DND-41 (cell line): ENCODE measurements at regions not wholly inside any gene's neighbourhood (a gene's known extent, or its start where the extent isn't known, plus 50 kb on each side); places are given as distances from the start of the nearest gene placed in this dataset.
"Not testable (repeated sequence)": the region's sequence is repeated elsewhere in the genome, so short reads cannot be mapped to it uniquely, and the experiment has no call there.

ENCODE experiments used
- ATAC-seq: fragments of 200-7000 bp; cut with Tn5 transposase; 3 replicates; pipeline ENCODE4 v1.9.1; 2021; ENCODE audit warnings: low read depth; ENCODE audit not compliant: insufficient read depth
- DNase-seq: peaks from one replicate; pipeline ENCODE4 v3.0.0-alpha.2; 2020
- H2AFZ ChIP-seq: 2 replicates; pipeline ENCODE4 v1.6.0; 2012; ENCODE audit warnings: low read depth, low read length
- H3K27ac ChIP-seq: 2 replicates; pipeline ENCODE4 v1.5.1; 2012; ENCODE audit warnings: low read length, inconsistent platforms
- H3K27me3 ChIP-seq: fragments of 200-600 bp; sonication (generic); 2 replicates; pipeline ENCODE4 v1.6.0; 2012; ENCODE audit warnings: low read length, mild to moderate bottlenecking, inconsistent platforms; ENCODE audit not compliant: insufficient read depth, poor library complexity
- H3K36me3 ChIP-seq: 2 replicates; pipeline ENCODE4 v1.5.1; 2012; ENCODE audit warnings: low read length, inconsistent platforms; ENCODE audit not compliant: insufficient read depth
- H3K4me1 ChIP-seq: 2 replicates; pipeline ENCODE4 v1.5.1; 2012; ENCODE audit warnings: mild to moderate bottlenecking, low read length; ENCODE audit not compliant: insufficient read depth
- H3K4me2 ChIP-seq: 2 replicates; pipeline ENCODE4 v1.6.0; 2012; ENCODE audit warnings: mild to moderate bottlenecking, moderate library complexity, low read length, inconsistent platforms; ENCODE audit not compliant: insufficient read depth
- H3K4me3 ChIP-seq, 2 experiments: fragments of 200-600 bp in 1 of 2; shearing (Covaris generic) in 1 of 2; 2 replicates each; pipeline ENCODE4 v1.5.1; 2012 to 2016; ENCODE audit warnings: inconsistent platforms in 2 of 2, low read length in 2 of 2, mild to moderate bottlenecking in 2 of 2, low read depth in 1 of 2, moderate library complexity in 1 of 2
- H3K79me2 ChIP-seq: 2 replicates; pipeline ENCODE4 v1.6.0; 2012; ENCODE audit warnings: low read length, inconsistent platforms; ENCODE audit not compliant: insufficient read depth
- H3K9ac ChIP-seq: 2 replicates; pipeline ENCODE4 v1.6.0; 2012; ENCODE audit warnings: low read depth, mild to moderate bottlenecking, inconsistent platforms, low read length, moderate library complexity
- H3K9me3 ChIP-seq: 2 replicates; pipeline ENCODE4 v1.5.1; 2012; ENCODE audit warnings: low read length, moderate library complexity, mild to moderate bottlenecking, inconsistent platforms; ENCODE audit not compliant: insufficient read depth, severe bottlenecking
- H4K20me1 ChIP-seq: 2 replicates; pipeline ENCODE4 v1.6.0; 2012; ENCODE audit warnings: low read length; ENCODE audit not compliant: insufficient read depth
- EZH2 ChIP-seq: IDR thresholded peaks from 3 replicates; pipeline ENCODE4 v1.6.1; 2012; ENCODE audit warnings: borderline replicate concordance, low read depth, mild to moderate bottlenecking, moderate library complexity, low read length, inconsistent platforms; ENCODE audit not compliant: severe bottlenecking
- TF ChIP-seq, protein P1 (sequence below): IDR thresholded peaks from 2 replicates; pipeline ENCODE4 v1.5.1; 2012; ENCODE audit warnings: borderline replicate concordance, low read length, moderate library complexity, mild to moderate bottlenecking; ENCODE audit not compliant: poor library complexity, severe bottlenecking; ENCODE audit errors: extremely low read depth

DNA sequence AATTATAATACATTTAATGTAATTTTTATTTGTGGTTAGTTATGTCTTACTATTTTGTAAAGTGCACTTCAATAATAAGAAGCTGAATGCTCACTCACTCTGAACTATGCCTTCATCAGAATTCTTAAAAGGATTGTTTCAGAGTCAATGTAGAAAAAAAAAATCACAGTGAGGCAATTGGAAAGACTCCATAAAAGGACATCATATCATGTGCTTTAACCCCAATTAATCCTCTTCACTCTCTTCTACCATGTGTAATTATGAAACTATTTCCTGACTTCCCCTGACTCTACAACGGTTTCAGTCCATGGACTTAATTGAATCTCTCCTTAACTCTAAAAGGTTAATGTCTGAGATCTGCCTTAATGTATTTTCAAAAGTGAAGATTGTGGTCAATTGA is 250.4 kb upstream of the ALG10 start:
- TF ChIP-seq EZH2 = no peak
- TF ChIP-seq, protein P1, sequence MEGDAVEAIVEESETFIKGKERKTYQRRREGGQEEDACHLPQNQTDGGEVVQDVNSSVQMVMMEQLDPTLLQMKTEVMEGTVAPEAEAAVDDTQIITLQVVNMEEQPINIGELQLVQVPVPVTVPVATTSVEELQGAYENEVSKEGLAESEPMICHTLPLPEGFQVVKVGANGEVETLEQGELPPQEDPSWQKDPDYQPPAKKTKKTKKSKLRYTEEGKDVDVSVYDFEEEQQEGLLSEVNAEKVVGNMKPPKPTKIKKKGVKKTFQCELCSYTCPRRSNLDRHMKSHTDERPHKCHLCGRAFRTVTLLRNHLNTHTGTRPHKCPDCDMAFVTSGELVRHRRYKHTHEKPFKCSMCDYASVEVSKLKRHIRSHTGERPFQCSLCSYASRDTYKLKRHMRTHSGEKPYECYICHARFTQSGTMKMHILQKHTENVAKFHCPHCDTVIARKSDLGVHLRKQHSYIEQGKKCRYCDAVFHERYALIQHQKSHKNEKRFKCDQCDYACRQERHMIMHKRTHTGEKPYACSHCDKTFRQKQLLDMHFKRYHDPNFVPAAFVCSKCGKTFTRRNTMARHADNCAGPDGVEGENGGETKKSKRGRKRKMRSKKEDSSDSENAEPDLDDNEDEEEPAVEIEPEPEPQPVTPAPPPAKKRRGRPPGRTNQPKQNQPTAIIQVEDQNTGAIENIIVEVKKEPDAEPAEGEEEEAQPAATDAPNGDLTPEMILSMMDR = no peak
- no peaks in the 10 kb centered on the region for H3K9me3 ChIP-seq
- no peak overlapping the region for H2AFZ ChIP-seq
- H4K20me1 ChIP-seq = no peaks in the 10 kb centered on the region
- no peaks in the 10 kb centered on the region for H3K79me2 ChIP-seq
- H3K27ac ChIP-seq = no peak overlapping the region
- H3K4me2 ChIP-seq = no peak overlapping the region
- ATAC-seq (no peak), DNase-seq (no peak)
- H3K36me3 ChIP-seq = no peaks in the 10 kb centered on the region
- no peaks in the 10 kb centered on the region for H3K4me1 ChIP-seq
- H3K9ac ChIP-seq = no peak overlapping the region
- no peak overlapping the region for H3K4me3 ChIP-seq
- no peaks in the 10 kb centered on the region for H3K27me3 ChIP-seq

DNA sequence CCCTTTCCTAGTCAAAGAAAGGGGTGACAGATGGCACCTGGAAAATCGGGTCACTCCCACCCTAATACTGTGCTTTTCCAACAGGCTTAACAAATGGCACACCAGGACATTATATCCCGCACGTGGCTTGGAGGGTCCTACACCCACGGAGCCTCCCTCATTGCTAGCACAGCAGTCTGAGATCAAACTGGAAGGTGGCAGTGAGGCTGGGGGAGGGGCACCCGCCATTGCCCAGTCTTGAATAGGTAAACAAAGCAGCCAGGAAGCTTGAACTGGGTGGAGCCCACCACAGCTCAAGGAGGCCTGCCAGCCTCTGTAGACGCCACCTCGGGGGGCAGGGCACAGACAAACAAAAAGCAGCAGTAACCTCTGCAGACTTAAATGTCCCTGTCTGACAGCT is 249.2 kb upstream of the ALG10 start:
- not testable (repeated sequence) for H3K9me3 ChIP-seq, H3K36me3 ChIP-seq, DNase-seq, H3K9ac ChIP-seq, H3K79me2 ChIP-seq, H4K20me1 ChIP-seq, H3K27me3 ChIP-seq, H3K4me1 ChIP-seq, H3K4me3 ChIP-seq, H3K4me2 ChIP-seq, H3K27ac ChIP-seq, H2AFZ ChIP-seq, ATAC-seq

DNA sequence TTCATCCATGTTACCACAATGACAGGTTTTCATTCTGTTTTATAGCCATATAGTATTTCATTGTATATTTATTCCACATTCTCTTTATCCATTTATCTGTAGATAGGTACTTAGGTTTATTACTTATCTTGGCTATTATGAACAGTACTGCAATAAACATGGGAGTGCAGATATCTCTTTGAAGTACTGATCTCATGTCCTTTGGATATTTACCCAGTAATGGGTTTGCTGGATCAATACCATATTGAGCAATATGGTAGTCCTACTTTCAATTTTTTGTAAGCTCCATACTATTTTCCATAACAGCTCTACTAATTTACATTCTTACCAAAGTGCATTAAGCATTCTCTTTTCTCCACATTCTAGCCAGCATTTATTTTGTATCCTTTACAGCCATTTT is 235.8 kb upstream of the ALG10 start:
- no peak overlapping the region for H3K9ac ChIP-seq
- H3K27me3 ChIP-seq = no peaks in the 10 kb centered on the region
- DNase-seq = no peak
- no peak overlapping the region for H3K4me3 ChIP-seq
- no peaks in the 10 kb centered on the region for H3K4me1 ChIP-seq
- no peaks in the 10 kb centered on the region for H4K20me1 ChIP-seq
- no peak for ATAC-seq
- TF ChIP-seq, protein P1 = no peak
- no peak for TF ChIP-seq EZH2
- no peak overlapping the region for H2AFZ ChIP-seq
- no peaks in the 10 kb centered on the region for H3K9me3 ChIP-seq
- H3K27ac ChIP-seq = no peak overlapping the region
- H3K4me2 ChIP-seq = no peak overlapping the region
- no peaks in the 10 kb centered on the region for H3K36me3 ChIP-seq
- no peaks in the 10 kb centered on the region for H3K79me2 ChIP-seq

- no peak for ATAC-seq
- no peaks in the 10 kb centered on the region for H3K79me2 ChIP-seq
- TF ChIP-seq, protein P1 = no peak
- no peak for TF ChIP-seq EZH2
- no peaks in the 10 kb centered on the region for H3K27me3 ChIP-seq
- no peak overlapping the region for H3K27ac ChIP-seq
- H4K20me1 ChIP-seq = no peaks in the 10 kb centered on the region
- no peaks in the 10 kb centered on the region for H3K9me3 ChIP-seq
- H3K36me3 ChIP-seq = no peaks in the 10 kb centered on the region
- no peak overlapping the region for H2AFZ ChIP-seq
- no peak overlapping the region for H3K4me3 ChIP-seq
- DNase-seq = no peak
- no peaks in the 10 kb centered on the region for H3K4me1 ChIP-seq
- no peak overlapping the region for H3K4me2 ChIP-seq
- no peak overlapping the region for H3K9ac ChIP-seq
Observed at GRCh38 chr12:33794954-33795353, 227.3 kb upstream of the ALG10 start.
